Skeletal muscle satellite cell (primary cell): ENCODE measurements at regions not wholly inside any gene's neighbourhood (a gene's known extent, or its start where the extent isn't known, plus 50 kb on each side); places are given as distances from the start of the nearest gene placed in this dataset.
A peak's percentile ranks its signal among the peaks of the same experiment; 100 is the strongest.

Source experiments
- H3K27me3 ChIP-seq: 2 replicates; pipeline ENCODE4 v1.7.0; 2013; ENCODE audit warnings: low read length; ENCODE audit not compliant: control insufficient read depth, insufficient read depth
- H3K36me3 ChIP-seq: 2 replicates; pipeline ENCODE4 v1.7.0; 2013; ENCODE audit warnings: mild to moderate bottlenecking, control low read depth, low read length; ENCODE audit not compliant: insufficient read depth
- H3K4me1 ChIP-seq: 2 replicates; pipeline ENCODE4 v1.7.0; 2013; ENCODE audit warnings: low read length; ENCODE audit not compliant: control insufficient read depth, insufficient read depth
- H3K4me2 ChIP-seq: 2 replicates; pipeline ENCODE4 v1.7.0; 2013; ENCODE audit warnings: mild to moderate bottlenecking, low read length
- H3K4me3 ChIP-seq: 2 replicates; pipeline ENCODE4 v1.7.0; 2013; ENCODE audit warnings: low read length
- H3K9ac ChIP-seq: 2 replicates; pipeline ENCODE4 v1.7.0; 2013; ENCODE audit warnings: mild to moderate bottlenecking, low read depth, low read length, moderate library complexity
- H3K9me3 ChIP-seq: replicated peaks from 2 replicates; pipeline ENCODE4 v1.7.0; 2013; ENCODE audit warnings: mild to moderate bottlenecking, control low read depth, low read length

DNA sequence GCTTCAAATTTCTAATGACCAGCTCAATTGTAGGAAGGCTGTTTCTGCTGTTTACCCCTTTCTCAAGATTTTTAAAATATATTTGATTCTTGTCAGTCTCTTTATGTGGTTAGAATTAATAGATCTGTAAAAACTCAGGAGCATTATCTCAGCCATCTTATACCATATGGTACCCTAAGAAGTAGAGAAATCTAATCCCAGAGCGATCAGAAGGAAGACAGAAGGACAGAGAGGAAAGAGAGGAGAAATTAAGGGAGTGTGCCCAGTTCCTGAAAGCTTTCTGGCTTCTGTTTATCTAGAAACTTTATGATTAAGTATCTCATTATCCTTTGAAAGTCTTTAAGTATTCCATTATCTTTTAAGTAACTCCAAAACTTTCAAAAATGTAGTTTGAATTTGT, 152.1 kb upstream of the NAV3 start:
- Histone ChIP-seq H3K4me2 (no peak overlapping the region), H3K27me3 (no peaks in the 10 kb centered on the region), H3K36me3 (no peaks in the 10 kb centered on the region), H3K4me1 (no peaks in the 10 kb centered on the region), H3K4me3 (no peak overlapping the region), H3K9me3 (no peaks in the 10 kb centered on the region), H3K9ac (no peak overlapping the region)

DNA sequence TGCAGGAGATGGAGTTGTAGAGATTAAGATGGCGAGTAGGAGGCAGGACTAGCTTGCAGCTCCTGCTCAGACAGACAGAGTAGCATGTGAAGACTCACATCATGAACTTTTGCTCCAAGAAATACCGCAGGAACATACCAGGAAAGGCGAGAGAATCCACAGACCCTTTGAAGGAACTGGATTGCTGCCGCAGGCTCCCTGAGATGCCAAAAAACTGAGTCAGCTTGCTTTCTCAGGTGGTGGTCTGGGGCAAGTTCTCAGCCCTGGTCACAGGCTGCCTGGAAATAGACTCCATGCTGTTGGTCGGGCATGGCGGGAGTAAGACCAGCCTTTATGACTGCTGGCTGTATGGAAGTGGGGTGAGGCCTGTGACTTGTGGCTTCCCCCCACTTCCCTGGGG, 163.6 kb upstream of the NAV3 start:
- no peaks in the 10 kb centered on the region for H3K4me1 ChIP-seq
- H3K4me3 ChIP-seq: no peak overlapping the region
- H3K9me3 ChIP-seq: no peaks in the 10 kb centered on the region
- no peak overlapping the region for H3K4me2 ChIP-seq
- H3K27me3 ChIP-seq: no peaks in the 10 kb centered on the region
- no peaks in the 10 kb centered on the region for H3K36me3 ChIP-seq
- H3K9ac ChIP-seq: no peak overlapping the region

DNA sequence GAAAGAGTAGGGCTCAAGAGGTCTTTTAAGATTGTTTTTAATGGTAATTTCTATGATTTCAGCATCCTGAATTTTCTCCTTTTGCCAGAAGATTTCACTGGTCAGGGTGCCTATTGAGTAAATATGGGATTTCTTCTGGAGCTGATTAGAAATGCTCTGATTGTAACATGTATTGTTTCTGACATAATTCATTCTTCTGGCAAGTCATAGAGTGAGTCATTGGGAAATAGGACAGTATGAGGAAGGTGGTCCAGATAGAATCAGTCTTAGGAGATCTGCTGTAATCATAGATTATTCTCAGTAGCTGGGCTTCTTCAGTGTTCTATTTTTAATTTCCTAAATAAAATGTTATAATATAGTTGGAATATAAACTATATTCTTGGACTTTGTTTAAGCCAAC, 182.0 kb upstream of the NAV3 start:
- Histone ChIP-seq H3K9ac (no peak overlapping the region), H3K4me2 (no peak overlapping the region), H3K4me3 (no peak overlapping the region), H3K4me1 (no peaks in the 10 kb centered on the region), H3K36me3 (no peaks in the 10 kb centered on the region), H3K27me3 (no peaks in the 10 kb centered on the region), H3K9me3 (no peaks in the 10 kb centered on the region)

DNA sequence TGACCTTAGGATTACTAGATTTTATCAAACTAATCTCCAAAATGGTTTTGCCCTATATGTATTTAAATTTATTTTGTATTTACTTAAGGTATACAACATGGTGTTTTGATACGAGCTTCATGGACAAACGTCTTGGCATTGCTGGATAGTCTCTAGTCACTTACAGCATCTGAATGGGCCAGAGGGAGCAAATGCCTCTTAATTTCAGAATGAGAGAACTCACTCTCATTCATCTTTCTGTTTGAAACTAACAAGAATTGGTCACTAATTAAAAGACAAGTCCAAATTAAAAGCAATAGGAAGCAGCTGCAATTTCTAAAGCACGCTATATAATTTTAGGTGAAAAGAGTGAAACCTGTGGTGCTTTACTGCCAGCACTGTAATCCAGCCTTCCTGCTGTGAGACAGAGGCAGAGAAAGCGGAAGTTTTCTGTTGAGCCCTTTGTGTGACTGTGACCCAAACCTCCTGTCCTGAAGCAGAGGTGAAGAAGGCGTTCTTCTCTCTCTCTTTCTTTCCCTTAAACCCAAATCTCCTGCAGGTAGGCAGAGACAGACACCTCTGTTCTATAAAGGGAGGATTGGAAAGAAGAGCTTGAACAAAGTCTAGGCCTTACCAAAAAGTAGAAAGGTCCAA, 184.6 kb upstream of the NAV3 start:
- Histone ChIP-seq H3K27me3 (no peaks in the 10 kb centered on the region), H3K9me3 (no peaks in the 10 kb centered on the region), H3K36me3 (no peaks in the 10 kb centered on the region), H3K9ac (no peak overlapping the region), H3K4me2 (no peak overlapping the region), H3K4me3 (no peak overlapping the region), H3K4me1 (no peaks in the 10 kb centered on the region)

DNA sequence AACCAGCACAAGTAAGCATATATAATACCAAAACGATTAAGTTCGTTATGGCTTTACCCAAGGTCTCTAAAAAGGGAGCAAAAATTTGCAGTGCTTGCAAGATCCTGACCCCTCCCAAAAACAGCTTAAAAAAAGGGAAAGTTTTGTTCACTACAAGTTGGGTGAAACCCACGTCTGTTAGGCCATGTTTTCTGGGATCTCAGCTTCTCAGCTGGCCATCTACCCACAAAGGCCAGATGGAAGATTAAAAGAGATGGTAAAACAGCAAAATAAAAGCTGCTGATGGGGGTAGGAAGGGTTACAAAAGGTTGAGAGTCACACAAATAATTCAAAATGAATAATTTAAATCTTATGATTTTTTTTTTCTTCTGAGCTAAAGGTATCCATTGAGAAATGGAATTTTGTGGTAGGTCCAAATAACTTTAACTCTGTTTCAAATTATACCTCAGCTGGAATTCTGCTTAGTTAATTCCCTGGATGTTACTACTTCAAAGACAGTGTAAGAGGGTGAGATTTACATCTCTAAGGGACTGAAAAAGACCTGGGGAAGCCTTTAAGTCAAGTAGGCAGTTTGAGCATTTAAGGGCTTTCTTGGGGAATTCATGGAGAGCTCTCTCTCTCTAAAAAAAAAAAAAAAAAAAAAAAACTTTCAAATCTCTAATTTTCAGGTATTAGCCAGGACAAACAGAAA, 185.6 kb upstream of the NAV3 start:
- no peaks in the 10 kb centered on the region for H3K4me1 ChIP-seq

DNA sequence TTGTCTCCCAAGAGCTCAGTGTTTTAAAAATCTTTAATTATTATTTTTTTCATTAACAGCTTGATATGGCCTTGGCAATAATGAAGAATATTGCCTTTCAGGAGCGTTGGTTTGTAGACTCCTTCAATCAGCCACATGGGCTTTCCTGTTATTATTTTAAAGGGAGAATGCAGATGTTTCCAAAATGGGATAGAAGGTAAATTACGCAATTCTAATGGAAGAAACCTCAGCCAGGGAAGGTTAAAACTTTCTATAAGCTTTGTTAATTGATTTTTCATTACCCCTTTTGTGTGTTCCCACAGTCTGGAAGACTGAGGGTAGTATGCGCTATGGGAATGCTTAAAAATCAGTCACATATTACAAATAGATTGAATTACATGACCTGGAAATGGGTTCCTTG, 188.4 kb upstream of the NAV3 start:
- no peaks in the 10 kb centered on the region for H3K4me1 ChIP-seq
- no peak overlapping the region for H3K4me2 ChIP-seq
- H3K9ac ChIP-seq: no peak overlapping the region
- H3K36me3 ChIP-seq: no peaks in the 10 kb centered on the region
- H3K9me3 ChIP-seq: no peaks in the 10 kb centered on the region
- H3K27me3 ChIP-seq: no peaks in the 10 kb centered on the region
- H3K4me3 ChIP-seq: no peak overlapping the region

More for the DNA sequence above, 185.6 kb upstream of the NAV3 start:
- Histone ChIP-seq H3K4me3 (no peak overlapping the region), H3K36me3 (no peaks in the 10 kb centered on the region), H3K4me2 (no peak overlapping the region), H3K9me3 (no peaks in the 10 kb centered on the region), H3K27me3 (no peaks in the 10 kb centered on the region), H3K9ac (no peak overlapping the region)

DNA sequence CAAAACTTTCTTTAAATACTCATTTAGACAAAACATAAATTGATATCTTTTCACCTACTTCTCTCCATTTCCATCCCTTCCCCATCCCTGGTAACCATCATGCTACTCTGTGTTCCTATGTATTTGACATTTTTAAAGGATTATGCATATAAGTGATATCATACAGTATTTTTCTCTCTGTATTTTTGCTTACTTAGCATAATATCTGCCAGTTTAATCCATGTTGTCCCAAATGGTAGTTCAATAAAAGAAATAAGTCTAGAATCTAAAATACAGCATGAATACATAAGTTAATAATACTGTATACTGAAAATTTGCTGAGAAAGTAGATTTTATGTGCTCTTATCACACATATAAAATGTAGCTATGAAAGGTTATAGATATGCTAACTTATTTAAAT, 190.3 kb upstream of the NAV3 start:
- H3K9me3 ChIP-seq: no peaks in the 10 kb centered on the region
- H3K4me3 ChIP-seq: no peak overlapping the region
- H3K4me1 ChIP-seq: no peaks in the 10 kb centered on the region
- no peaks in the 10 kb centered on the region for H3K27me3 ChIP-seq
- H3K36me3 ChIP-seq: no peaks in the 10 kb centered on the region
- no peak overlapping the region for H3K4me2 ChIP-seq
- H3K9ac ChIP-seq: no peak overlapping the region

DNA sequence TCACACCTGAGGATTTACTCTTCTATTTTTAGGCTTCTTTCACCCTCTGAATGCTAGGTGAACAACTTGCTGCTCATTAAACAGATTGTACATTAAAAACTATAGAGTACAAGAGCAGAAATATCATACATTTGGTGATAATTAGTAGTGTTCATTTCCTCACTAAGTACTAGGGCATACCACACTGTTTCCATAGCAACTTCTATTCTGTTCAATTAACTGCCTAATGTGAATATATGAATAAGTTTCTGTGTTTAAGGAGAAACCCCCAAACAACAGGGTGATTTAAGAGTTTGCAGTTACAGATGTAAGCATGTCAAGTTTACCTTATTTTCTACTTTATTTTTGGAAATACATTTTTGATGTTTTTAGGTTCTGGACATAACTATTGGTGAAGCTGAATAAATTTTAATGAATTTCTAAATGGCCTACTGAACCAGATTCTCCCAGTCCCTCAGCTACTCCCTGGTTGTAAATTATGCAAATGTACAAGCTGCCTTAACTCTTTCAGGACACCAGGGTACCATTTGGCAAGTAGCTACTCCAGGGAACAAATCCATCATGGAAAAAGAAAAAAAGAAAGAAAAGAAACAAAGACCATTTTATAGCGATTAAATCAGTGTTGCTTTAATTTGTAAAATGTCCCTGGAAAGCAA, 199.8 kb upstream of the NAV3 start:
- Histone ChIP-seq H3K4me1 (no peaks in the 10 kb centered on the region), H3K4me2 (no peak overlapping the region), H3K9me3 (no peaks in the 10 kb centered on the region), H3K9ac (no peak overlapping the region), H3K4me3 (no peak overlapping the region), H3K36me3 (no peaks in the 10 kb centered on the region), H3K27me3 (no peaks in the 10 kb centered on the region)

DNA sequence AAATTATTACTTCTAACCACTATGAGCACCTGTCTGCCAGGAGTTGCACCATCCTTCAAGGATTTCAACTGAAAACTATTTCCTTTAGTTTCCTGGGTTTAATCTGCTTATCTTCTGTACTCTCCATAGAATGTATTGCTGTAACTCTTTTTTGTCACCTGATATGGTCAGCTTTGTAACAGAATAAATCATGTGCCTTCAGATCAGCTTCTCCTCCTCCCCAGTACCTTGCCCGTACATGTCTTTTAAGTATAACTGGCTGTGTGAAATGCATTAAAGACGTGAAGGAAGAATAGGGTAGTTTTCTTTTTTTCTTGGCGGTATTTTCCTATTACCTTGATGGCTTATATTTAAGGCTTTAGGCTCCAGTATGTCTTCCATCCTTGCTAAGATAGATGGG, 200.3 kb upstream of the NAV3 start:
- no peak overlapping the region for H3K4me3 ChIP-seq
- H3K27me3 ChIP-seq: no peaks in the 10 kb centered on the region
- no peak overlapping the region for H3K4me2 ChIP-seq
- no peaks in the 10 kb centered on the region for H3K36me3 ChIP-seq
- no peak overlapping the region for H3K9ac ChIP-seq
- no peaks in the 10 kb centered on the region for H3K9me3 ChIP-seq
- peaks cover 4% of the 10 kb centered on the region for H3K4me1 ChIP-seq

DNA sequence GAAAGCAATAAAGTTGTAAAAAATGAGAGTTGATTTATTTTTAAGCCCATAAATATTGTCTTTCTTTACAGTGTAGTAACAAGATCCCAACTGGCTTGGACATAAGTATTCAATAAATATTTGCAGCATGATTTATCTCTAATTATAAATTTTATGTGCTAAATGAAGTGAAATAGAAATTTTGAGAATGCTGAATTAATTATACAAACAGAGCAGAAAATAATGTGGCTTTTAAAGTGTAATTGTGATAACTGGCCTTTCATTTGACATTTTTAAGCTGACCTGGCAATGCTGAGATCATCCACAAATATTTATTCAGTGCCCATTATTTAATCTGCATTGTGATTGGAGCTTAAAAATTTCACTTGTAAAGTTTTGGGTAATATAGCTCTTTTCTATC, 201.6 kb upstream of the NAV3 start:
- no peaks in the 10 kb centered on the region for H3K9me3 ChIP-seq
- no peak overlapping the region for H3K9ac ChIP-seq
- H3K27me3 ChIP-seq: no peaks in the 10 kb centered on the region
- no peaks in the 10 kb centered on the region for H3K36me3 ChIP-seq
- H3K4me2 ChIP-seq: no peak overlapping the region
- no peak overlapping the region for H3K4me3 ChIP-seq
- H3K4me1 ChIP-seq: peaks cover 15% of the 10 kb centered on the region

DNA sequence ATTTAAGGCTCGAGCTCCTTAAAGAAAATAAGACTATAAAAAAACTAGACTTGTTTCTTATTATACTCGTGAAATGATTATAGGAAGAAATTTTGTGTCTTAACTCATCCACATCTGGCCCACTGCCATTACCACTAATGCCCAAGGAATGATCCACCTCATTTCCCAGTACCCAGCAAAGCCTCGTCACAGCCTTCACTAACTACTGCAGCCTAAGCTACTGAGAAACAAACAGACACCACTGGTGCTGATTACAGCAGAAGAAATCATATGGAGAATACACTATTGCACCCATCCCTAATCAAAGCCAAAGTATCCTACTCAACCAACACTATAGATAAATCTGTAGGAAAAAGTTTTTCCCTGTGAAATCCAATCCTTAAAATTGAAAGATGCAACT, 205.3 kb upstream of the NAV3 start:
- Histone ChIP-seq H3K4me1 (peaks cover 16% of the 10 kb centered on the region), H3K4me3 (no peak overlapping the region), H3K9me3 (no peaks in the 10 kb centered on the region), H3K9ac (peak overlapping the region; percentile 45), H3K36me3 (no peaks in the 10 kb centered on the region), H3K4me2 (peak overlapping the region; percentile 50), H3K27me3 (no peaks in the 10 kb centered on the region)

DNA sequence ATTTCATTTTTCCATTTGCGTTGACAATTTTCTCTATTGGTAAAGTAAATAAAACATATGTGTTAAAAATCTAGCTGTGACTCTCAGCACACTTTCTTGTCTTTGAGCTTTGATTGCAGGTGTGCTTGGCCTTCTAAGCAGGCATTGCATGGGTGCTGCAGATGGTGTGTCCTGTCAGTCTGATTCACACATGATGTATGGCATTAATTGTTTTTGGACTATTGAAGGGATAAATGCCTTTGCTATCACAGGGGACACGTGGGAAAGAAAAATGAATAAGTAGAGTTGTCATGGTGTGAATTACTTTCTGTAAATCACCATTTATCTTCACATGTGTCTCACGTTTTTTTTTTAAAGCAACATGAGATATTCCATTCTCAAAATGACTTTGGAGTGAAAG, 211.3 kb upstream of the NAV3 start:
- H3K27me3 ChIP-seq: no peaks in the 10 kb centered on the region
- no peak overlapping the region for H3K4me3 ChIP-seq
- H3K4me1 ChIP-seq: peaks cover 4% of the 10 kb centered on the region
- H3K36me3 ChIP-seq: no peaks in the 10 kb centered on the region
- no peak overlapping the region for H3K9ac ChIP-seq
- no peak overlapping the region for H3K4me2 ChIP-seq
- H3K9me3 ChIP-seq: no peaks in the 10 kb centered on the region
